HG03139 (cell line): ENCODE measurements at regions not wholly inside any gene's neighbourhood (a gene's known extent, or its start where the extent isn't known, plus 50 kb on each side); places are given as distances from the start of the nearest gene placed in this dataset.

Experiments
- ATAC-seq: cut with Tn5 transposase; IDR thresholded peaks from one replicate; pipeline ENCODE4 v1.9.1; 2021; ENCODE audit not compliant: unreplicated experiment

GRCh38 chr14:87547536-87547935 lies 445.4 kb downstream of the GALC start:
- no peak for ATAC-seq

DNA sequence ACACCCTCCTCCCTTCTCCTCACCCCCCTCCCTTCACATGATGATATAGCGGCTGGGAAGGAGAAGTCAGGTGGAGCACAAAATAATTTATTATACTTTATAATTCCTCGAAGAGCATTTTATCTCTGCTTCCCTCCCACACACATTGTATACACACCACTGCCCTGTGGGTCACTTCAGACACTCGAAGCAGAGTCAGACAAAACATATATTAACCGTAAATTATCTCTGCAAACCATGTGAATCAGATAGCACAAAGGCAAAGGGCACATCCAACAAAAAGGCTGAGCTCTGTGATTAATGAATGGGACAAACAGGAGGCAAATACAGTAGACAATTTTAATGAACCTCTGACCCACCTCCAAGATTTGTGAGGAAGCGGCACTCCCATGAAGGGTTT lies 450.7 kb downstream of the GALC start:
- ATAC-seq = no peak

- ATAC-seq = no peak
These were observed 452.6 kb downstream of the GALC start for GRCh38 chr14:87540339-87540738.

DNA sequence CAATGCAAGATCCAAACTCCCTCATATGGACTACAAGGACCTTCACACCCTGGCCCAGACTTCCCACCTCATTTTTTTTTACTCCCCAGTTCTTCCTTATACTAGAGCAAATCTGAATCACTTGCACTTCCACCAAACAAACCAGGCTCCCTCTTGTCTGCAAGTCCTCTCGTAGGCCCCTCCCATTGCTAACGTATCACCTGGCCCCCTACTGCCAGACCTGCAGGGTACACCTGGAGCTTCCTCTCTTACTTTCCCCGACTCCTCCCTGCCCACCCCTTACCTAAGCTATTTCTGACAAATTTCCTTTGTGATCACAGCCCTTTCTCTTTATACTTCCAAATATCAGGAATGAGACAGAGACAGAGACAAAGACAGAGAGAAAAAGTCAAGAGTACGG lies 463.9 kb downstream of the GALC start:
- no peak for ATAC-seq

DNA sequence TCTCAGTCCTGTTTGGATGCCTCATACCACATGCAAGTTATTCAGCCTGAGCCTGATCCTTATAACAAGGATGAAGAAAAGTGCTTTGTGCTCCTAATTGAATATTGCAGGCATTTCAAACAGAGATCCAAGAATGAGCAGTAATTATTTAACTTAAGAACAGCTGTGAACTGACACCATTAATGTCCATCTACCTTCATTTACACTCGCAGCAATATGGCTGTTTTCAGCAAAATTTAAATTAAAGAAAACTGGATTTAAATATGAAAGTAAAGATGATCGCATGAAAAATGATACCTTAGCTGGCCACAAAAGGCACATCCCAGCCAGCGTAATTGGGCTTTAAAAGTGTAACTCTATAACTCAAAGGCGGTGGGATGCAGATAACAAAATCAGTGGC lies 466.3 kb downstream of the GALC start:
- ATAC-seq = no peak

GRCh38 chr14:87524011-87524410 lies 469.0 kb downstream of the GALC start:
- ATAC-seq = no peak

GRCh38 chr14:87522575-87522974 lies 470.4 kb downstream of the GALC start:
- ATAC-seq = no peak

GRCh38 chr14:87508333-87508732 lies 484.6 kb downstream of the GALC start:
- no peak for ATAC-seq

- ATAC-seq = no peak
These were observed 489.3 kb downstream of the GALC start for GRCh38 chr14:87503711-87504110.

GRCh38 chr14:87497301-87497700 lies 495.7 kb downstream of the GALC start:
- ATAC-seq = no peak

DNA sequence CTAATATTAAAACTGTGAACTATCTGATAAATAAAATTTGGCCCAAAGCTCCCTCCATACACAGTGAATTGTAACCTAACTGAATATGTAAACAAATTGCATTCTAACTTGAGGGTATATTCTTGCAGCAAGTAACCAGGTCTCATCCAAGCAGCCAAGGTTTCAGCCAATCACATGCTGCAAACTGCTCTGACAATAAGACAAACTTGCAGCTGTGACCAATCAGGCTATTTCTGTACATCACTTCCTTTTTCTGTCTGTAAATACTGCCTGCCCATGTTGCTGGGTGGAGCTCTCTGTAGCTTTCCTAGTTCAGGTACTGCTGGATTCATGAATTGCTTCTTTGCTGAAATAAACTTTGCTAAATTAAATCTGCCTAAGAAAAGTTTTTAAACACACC lies 499.0 kb downstream of the GALC start:
- no peak for ATAC-seq

- ATAC-seq = no peak
These were observed 500.4 kb downstream of the GALC start for GRCh38 chr14:87492561-87492960.

GRCh38 chr14:87491816-87492215 lies 501.2 kb downstream of the GALC start:
- no peak for ATAC-seq

DNA sequence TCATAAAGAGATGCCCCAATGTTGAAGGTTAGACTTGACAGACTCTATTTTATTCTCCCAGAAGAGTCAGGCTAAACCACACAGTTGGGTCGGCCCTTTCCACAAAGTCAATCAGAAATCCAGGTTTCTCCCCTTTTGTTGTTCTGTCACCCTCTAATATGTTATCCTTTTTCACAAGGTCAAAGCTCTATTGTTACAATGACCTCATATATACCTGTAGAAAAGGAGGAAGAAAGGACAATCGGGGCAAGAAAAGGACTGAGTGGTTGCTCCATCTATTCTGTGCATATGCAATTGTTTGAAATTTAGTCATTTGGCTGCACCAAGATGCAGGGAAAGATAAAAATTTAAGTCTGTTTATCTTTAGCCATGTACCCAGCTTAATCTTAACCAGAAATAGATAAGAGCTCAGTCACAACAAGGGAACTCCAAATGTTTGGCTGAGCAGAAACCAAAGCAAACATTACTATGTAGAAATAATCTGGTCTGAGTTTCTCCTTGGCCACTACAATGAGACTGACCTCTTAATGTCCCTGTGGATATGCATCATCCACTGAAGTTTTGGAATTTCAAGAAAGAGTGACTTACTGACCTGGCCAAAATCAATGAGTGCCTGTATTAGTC lies 503.7 kb downstream of the GALC start:
- ATAC-seq = no peak

DNA sequence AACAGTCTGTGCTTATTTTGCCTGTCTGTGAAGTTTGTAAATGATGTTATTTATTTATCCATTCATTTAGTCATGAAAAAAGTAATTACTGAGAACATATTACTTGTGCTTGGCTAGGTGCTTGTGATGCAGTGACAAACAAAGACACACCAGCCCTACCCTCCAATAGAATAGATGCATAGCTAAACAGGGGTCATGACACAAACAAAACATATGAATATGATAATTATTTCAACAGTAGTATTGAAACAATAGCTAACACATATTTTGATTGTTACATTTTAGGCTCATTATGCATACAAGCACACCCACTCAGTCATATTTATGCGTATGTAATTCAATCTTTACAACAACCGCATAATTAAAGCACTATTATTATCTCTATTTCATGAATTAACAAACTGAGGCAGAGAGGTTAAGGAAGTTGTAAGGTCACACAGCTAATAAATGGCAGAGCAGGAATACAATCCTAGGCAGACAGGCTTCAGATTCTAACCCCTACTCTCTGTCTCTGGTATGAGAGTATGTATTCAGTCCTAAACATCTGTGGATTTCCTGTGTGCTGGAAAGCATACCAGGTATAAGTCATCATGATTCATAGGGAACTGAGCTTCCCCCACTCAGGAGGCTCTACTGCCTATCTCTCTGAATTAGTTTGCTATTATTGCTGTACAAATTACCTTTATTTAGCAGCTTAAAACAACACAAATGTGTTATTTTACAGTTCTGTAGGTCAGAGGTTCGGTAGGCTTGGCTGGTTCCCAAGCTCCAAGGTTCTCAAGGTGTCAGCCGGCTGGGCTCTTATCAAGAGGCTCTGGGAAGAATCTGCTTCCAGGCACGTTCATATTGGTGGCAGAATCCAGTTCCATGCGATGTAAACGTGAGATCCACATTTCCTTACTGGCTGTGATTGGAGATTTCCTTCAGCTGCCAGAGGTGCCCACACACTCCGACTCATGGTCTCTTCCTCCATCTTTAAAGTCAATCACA lies 509.4 kb downstream of the GALC start:
- no peak for ATAC-seq

DNA sequence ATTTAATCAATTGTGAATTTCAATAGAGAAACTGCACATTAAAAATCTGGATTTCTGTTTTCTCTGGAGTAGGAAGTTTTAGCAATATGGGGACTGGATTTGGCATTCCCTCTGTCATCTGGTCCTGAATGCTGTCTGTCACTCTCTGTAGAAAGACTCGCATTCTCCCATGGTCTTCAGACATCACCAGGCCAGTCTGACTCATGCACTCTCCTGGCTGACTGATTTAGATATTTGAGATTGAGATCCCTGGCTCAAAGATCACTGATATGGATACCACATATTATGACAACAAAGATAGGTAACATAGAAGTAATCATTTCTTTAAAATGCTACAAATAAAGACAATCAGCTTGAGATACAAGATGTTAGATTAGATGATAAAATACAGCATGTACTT lies 524.5 kb downstream of the GALC start:
- no peak for ATAC-seq

DNA sequence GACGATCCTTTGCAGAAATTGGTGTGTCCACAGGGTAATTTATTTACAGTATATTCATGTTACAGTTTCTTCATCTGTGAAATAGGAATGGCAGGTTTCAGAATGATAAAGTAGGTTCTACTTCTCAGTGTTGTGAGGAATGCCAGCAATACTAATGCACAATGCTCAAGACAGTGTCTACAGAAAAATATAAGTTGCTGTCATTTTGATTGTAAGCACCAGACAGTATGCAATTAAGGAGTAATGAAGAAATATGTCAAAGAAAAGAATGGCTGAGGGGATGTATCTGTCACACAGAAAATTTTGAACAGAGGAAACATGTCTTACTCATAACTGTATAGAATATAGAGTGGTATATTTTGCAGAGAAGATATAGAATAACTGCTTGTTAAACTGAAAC lies 525.4 kb downstream of the GALC start:
- ATAC-seq = no peak

DNA sequence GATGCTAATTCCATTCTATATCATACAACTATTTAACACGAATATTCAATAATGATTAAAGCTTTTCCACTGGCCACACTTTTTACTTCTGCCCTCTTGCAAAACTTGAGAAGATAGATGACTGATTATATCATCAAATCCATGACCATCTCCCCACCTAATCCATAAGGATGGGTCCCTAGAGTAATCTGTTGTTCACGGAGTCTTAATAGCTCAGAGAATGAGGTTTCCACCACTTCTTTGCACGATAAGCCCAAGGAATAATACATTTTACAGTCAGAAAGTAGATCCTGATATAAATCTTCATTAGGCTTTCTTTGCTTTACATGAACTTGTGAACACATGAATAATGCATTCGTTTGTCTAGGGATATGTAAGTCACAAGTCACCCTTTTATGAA lies 527.2 kb downstream of the GALC start:
- no peak for ATAC-seq

DNA sequence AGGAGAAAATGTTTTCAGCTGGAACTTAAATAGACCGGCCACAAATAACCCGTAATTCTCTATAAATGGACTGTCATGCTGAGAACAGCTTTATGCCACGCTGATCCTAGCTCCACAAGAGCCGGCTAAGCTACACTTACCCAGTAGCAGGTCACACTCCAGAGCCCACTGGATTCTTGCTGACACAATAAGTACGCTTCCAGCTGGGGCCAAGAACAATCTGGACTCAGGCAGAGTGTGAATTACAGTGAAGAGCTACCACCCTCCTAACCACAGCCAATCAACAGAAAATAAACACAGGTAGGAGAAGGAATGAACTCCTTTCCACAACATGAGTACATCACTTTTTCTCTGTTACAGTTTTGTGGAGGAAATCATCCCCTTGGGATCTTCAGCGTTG lies 531.3 kb downstream of the GALC start:
- no peak for ATAC-seq

DNA sequence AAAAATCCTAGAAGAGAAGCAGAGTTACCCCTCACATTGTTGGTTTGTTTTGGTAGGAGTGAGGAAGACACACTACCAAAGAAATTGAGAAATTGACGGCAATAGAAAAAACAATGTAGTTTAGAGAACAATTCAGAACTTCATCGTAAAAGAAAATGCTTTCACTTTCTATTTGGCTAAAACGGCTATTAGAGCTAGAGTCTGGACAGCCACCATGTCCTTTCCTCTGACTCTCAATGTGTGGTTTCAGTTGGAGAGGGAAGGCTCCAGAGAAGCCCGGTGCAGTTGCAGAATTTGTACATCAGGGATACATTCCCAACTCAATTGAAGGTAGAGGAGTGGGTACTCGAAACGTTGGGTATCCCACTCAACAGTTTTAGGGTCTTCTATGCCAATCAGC lies 535.3 kb downstream of the GALC start:
- ATAC-seq = no peak

- no peak for ATAC-seq
These were observed 542.8 kb downstream of the GALC start for GRCh38 chr14:87450193-87450592.

GRCh38 chr14:87449016-87449415 lies 544.0 kb downstream of the GALC start:
- no peak for ATAC-seq
